GM18867 (cell line): ENCODE measurements at regions not wholly inside any gene's neighbourhood (a gene's known extent, or its start where the extent isn't known, plus 50 kb on each side); places are given as distances from the start of the nearest gene placed in this dataset.
"Not testable (repeated sequence)": the region's sequence is repeated elsewhere in the genome, so short reads cannot be mapped to it uniquely, and the experiment has no call there.

Experiments used
- ATAC-seq: cut with Tn5 transposase; IDR thresholded peaks from one replicate; pipeline ENCODE4 v1.9.1; 2021; ENCODE audit warnings: mild to moderate bottlenecking, moderate library complexity; ENCODE audit not compliant: unreplicated experiment

DNA sequence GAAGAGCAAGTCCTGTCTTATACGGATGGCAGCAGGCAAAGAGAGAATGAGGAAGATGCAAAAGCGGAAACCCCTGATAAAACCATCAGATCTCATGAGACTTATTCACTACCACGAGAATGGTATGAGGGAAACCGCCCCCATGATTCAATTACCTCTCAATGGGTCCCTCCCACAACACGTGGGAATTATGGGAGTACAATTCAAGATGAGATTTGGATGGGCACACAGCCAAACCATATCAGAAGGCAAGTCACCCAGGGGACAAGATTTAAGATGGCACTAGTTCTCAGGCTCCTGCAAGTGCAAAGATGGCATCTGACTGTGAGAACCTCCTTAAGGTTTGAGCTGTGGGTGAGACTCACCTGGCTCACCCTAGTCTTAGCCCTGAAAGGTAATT is 984.3 kb downstream of the AACS start:
- ATAC-seq, result not testable (repeated sequence)

DNA sequence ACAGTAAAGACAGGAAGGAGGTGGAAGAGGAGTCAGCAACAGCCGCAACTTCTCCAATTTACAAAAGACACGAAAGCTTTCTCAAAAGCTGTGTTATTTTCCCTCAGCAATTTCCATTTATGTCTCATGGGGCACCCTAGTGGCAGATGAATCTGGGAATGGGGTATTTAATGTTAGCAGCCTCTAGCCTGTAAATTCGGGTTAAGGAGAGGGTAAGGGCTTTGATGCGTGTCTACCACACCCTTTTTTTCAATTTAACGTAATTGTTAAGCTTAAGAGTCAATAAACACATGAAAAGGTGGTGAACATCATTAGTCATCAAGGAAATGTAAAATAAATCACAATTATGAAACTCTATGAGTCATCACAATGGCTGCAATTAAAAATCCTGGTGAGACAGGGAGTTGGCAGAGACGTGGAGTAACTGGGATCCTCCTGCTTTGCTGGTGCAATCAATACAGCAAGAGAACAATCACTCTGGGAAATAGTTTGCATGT is 986.4 kb downstream of the AACS start:
- ATAC-seq, result no peak

DNA sequence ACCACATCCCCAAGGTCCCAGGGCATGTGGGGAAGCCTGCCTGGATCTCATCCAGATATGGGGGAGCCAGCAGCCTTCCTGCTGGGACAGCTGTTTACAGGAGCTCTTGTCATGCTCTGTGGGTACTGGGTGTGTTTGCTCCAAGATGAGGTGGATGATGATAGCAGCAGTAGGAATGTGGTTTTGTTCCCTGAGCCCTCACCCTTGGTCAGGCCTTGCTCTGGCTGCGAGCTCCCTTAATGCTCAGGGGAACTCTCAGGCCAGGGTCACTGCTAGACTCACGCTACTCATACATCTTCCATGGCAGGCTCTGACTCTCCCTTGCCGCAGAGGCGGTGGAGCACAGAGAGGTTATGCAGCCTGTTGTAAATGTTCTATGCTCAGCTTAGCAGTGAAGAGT is 990.3 kb downstream of the AACS start:
- ATAC-seq, result no peak

DNA sequence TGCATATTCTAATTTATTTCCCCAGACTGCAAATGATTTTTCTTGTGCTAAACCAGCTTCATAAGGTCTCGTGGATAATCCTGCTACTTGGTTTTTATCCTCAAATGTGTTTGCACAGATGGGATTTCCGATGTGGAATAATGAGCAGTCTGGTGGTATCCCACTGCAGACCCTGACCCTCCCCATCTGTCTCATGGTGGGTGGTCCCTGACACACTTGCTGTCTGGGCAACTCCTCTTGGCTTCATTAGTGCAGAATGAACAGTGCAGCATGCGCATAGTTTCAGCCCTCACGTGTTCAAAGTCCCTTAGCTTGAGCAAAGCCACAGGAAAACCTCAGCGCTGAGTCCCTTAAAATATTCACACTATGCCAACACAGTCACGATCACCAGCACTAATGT is 996.5 kb downstream of the AACS start:
- ATAC-seq, result no peak

DNA sequence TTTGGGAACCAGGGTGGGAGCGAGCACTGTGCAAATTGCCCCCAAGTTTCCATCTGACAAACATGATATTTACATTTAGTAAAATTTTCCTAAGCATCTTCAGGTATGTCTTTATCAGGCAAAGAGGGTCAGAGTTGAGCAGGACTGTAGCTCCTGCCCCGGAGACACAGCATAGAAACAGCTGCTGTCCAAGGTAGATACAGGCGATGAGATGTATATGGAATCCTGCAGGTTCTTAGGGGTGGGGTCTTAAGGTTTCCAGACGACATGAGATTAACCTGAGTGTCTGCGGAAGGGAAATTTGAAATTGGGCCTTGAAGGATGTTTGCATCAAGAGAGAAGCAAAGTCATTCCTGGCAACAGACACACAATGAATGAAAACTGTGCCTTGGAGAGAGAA is 998.8 kb downstream of the AACS start:
- no peak for ATAC-seq

DNA sequence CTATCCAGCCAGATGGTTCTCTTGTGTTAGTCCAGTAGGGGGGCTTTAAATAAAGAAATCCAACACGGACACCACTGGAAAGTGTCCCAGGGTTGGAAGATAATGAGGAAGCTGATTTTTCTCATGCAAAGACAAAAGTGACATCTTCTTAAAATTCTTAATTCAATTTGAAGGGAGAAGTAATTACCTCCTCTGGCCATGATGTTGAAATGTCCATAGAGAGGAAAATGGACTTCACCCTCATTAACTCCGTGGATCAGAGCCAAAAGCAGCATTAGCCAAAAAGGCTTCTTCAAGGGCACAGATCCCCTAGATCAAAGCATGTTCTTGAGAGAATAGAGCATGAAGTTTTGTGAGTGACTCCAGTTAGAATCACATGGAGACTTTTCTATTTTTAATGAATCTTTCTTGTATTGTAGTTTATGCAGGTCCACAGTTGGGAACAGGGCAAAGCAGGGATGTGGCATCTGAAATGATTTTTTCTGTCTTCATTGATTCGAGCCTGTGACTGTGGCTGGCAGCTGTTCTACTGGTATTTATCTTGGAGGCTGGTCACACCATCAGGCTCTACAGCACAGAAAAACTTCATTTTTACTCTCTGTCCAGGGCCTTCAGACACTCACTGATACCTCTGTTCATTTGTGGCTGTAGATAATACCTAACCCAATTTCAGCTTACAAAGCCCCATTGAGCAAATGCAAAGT is 1002.5 kb downstream of the AACS start:
- no peak for ATAC-seq

DNA sequence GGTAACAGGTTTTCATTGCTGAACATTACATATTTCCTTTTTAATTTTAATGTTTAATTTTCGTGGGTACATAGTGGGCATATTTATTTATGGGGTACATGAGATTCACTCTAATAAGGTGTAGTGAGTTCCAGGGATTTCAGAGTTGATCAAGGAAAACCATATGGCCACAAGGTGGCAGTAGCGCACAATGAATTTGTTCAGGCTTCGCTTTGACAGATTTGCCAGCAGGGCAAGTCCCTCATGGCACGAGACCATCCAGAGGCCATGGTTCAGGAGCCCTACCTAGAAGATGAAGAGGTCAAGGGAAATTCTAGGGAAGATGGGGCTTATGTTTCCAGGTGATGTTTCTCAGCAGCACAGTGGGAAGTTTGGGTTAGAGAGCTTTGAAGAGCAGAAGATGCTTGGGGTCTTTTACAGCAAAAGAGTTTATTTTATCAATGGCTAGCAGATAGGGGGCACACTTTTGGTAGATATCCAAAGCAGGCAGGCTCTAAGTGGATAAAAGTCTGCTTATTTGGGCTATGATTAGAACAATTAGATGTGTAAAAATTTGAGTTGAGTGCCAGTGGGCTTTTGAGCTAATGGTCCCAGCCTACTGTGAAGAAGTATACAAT is 1004.4 kb downstream of the AACS start:
- peak; percentile 62 for ATAC-seq

DNA sequence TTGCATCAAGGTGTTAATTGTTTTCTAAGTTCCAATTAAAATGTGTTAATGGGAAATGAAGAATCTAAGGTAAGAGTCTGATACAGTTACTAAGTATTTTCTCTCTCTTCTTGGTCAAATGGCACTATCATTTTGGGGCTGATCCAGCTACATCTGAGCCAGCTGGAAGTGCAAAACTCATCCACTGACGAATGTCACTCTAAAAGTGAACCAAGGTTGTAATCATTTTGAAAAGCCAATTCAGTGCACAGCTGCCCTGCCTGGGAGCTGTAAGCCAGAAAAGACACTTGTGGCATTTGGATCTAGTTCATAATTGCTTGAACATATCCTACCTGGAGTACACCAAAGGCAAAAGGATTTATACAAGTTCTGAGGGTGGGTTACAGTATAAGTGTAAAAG is 1011.3 kb downstream of the AACS start:
- no peak for ATAC-seq

DNA sequence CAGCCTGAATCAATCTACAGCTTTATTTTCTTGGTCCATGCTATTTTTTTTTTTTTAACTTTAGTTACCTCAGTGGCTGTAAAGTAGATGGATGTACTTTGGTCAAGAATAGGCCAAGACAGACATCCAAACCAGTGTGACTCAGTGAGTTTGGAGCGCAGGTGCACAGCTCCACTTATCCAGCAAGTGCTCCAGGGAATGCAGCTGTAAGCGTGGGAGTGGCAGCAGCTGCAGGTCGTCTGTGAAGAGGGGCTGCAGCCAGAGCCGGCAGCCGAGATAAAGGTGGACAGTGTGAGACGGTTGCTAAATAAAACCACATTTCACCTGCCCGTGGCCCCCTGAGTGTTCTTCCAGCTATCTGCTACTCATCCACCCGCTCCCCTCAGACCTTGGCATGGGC is 1018.7 kb downstream of the AACS start:
- no peak for ATAC-seq

DNA sequence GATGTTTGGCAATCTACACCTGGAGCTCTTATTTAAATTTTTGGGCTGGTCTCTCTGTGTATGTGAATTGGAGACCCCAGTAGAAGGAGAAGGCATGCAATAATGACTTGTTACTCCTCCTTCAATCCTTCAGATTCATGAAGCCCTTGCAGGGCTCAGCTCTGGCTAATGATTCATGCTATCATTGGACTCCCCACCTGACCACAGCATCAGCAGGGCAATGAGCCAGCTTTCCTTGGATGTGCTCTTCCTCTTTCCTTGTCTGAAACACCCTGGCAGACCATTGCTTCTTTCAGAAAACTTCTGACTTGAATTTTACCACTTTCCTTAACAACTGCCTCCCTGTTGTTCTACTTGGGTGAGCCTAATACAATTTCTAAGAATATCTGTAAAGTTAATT is 1019.2 kb downstream of the AACS start:
- no peak for ATAC-seq

DNA sequence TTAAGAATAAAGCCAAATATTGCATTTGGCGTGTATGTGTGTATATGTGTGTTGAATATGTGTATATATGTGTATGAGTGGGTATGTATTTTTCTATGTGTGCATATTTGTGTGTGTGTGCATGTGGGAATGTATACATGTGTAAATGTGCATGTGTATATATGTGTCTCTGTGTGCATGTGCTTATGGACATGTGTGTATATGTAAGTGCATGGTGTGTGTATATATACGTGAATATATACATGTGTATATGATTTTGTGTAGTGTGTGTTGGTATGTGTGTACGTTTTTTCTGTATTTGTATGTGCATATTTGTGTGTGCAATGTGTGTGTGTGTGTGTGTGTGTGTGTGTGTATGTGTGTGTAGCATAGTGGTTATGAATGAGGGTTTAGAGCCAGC is 1021.0 kb downstream of the AACS start:
- no peak for ATAC-seq

DNA sequence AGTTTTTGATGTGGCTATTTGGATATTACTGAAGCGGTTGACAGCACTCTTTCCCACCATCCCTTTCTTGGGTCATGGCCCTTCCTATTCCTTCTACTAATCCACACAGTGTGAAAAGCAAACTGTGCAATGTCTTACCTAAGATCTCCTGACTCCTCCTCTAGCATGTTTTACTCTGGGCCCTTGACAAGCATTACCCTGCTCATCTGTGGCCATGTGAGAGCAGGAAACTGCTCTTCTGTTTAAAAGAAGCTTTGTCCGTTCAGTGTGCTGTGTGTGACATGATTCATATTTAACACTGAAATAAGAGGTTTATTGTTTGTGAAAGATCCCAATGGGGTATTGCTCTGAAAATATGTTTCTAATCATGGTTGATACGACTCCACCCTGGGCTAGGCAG is 1022.5 kb downstream of the AACS start:
- ATAC-seq, result no peak

DNA sequence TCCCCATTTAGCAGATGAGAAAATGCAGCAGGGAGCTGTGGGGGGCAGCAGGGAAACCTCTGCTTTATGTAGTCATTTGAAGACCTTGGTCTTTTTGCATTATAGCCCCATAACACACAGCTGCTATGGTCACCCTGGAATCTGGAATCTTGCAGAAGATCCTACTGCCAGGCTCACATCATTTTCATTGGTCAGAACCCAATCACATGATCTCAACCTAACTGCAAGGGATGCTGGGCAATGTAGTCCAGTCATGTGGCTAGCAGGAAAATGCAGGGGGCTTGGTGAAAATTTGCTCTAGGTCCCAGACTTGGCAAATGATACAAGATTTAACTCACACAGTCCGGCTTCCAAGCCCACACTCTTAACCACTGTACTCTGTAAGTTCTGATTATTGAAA is 1028.7 kb downstream of the AACS start:
- ATAC-seq, result no peak

DNA sequence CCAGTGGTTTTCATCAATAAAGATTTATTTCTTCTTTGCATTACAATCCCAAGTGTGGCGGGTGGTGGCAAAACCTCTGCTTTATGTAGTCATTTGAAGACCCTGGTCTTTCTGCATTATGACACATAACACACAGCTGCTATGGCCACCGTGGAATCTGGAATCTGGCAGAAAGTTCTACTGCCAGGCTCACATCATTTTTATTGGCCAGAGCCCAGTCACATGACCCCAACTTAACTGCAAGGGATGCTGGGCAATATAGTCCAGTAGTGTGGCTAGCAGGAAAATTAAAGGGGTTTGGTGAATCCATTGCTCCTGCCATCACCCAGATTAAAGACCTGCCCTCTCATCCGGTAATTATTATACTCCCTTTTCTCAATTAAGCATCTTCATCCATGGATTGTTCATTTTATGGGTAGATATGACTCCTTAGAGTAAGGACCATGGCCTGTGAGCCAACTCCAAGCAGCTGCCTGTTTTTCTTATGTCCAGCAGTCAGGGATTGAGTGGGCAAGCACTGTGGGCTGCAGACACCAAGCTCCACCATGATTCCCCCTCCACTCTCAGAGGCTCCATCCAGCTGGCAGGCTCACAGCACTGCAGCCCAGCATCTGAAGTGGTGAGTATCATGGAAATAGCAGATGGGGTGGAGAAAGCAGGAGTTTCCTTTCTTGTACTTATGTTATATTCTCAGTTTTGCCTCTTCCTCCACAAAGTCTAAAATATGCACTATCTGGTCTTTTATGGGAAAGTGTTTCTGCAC is 1030.7 kb downstream of the AACS start:
- no peak for ATAC-seq

DNA sequence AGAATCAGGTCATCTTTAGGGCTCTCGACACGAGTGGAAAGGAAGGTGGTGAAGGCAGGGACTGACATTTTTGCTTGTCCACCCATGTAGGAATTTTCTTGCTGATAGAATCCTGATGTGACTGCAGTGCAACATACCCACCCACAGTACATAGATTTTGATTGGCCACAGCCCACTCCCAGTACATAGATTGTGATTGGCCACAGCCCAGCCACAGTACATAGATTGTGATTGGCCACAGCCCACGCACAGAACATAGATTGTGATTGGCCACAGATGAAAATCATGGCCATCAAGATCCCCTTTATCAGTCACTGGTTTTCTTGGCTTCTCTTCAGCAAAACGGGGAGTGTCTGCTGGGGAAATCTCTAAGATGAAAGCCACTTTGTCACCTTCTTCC is 1041.5 kb downstream of the AACS start:
- ATAC-seq, result no peak

DNA sequence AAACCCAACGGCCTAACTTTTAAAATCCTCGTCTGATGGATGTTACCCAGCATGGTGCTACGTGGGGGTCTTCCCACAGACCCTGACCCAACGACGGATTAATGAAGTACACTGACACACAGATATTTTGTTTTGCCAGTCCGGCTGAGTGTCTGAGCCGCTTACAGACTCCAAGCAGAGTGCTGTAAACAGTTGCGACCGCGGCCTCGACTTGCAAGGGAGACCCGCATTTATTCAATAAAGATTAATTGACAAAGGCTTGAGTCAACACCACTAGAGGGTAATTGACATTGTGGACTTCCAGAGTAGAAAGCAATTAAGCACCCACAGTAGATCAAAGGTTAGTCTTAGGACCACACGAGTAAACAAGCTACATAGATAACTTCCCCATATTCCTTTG is 1042.4 kb downstream of the AACS start:
- no peak for ATAC-seq

DNA sequence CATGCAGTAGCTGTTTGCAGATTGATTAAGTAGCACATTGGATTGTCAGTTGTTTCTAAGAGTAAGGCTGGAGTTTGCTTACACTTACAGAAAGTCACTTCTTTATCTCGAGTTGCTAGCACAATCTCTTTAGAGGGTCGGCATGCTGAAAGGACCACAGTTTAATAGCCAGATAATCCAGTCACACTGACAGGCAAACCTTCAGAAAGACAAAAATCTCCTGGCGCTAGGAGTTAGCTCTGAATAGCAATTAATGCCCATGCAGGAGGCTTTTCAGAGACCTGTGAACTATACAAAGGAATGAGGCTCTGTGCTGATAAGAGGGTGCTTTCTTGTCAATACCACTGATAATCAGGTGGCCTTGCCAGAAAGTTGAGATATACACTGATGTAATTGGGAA is 1043.0 kb downstream of the AACS start:
- no peak for ATAC-seq

DNA sequence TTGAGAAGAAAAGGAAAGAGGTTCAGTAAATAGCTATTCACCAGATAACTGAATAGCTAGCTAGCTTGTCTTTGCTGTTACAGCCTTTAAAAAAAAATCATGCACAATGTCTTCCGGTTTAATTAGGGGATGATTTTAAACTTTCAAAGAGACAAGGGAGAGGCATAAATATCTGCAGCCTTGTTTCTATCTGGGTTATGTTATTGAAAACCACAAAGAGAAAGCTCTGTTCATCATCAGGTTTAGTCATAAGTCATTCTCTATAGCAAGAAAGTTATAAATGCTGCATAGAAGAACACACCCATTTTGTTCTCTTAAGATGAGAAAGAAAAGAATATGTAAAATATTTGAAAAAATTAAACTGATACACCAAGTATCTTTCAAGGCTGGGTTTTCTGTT is 1046.9 kb downstream of the AACS start:
- no peak for ATAC-seq

DNA sequence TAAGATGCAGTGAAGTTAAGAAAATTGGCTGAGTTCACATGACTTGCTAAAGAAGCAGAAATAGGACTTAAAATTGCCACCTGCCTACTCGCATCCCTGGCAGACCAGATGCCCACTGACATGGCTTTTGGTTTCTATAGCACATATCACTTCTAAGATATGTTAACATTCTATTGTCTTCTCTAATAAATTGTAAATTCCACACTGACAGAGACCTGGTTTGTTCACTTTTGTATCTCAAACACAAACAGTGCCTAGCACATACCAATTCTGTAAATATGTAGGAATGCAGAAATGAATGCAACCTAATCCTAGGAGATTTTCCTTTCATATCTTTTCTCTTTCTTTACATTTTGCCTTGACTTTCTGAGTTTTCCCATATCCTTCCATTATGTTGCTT is 1047.6 kb downstream of the AACS start:
- ATAC-seq, result no peak

DNA sequence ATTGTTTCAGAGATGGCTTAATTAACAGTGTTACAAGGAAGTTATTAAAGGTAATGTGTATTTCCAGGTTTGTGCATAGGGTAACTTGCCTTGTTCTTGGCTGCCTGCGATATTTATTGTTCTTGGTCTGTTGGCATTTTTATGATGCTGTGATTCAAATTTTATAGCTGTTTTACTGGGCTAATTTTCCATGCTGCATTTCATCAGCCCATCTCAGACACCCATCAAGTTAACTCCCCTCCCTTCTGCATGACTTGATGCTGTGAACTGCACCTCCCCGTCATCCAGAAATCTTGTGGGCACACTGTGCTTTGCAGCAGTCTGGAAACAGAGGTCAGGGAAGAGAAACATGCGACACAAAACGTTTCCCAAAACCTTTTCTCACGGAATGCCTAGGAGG is 1049.2 kb downstream of the AACS start:
- no peak for ATAC-seq

DNA sequence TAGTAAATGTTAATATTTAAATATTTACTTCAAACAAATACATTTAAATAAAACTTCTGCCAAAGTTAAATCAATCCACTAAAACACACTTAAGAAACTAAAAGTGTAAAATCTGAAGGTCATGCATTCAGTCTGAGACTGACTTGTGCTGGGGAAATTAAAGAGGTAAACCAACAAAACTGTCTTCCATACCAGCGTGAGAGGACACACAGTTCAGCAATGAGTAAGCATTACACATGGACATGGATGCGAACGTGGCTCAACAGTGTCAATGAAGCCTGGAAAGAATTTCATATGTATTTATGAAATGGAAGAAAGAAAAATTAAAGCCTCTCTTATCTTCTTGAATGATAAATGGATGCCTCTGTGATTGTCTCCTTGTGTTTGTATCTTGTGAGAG is 1052.3 kb downstream of the AACS start:
- ATAC-seq, result no peak

DNA sequence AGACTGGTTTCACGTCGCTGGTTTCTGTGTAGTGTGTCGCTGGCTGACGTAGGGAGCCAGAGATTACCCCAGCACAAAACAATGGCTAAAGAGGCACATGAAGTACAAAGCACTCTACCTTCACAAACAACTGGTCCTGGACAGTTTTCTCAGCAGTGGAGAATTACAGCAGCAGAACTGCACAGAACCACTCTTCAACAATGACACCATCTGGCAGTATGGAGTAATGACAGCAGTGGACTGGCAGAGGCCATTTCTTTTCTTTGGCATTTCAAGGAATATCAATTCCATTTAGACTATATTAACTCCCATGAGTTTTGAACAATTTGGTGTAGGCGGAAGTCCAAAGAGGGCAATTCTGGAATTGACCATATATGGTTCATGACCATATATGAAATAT is 1074.1 kb downstream of the AACS start:
- ATAC-seq, result no peak
